IPS-NIHi11 (cell line): ENCODE measurements at regions not wholly inside any gene's neighbourhood (a gene's known extent, or its start where the extent isn't known, plus 50 kb on each side); places are given as distances from the start of the nearest gene placed in this dataset.

ENCODE experiments used
- DNase-seq: peaks from one replicate; pipeline ENCODE4 v3.0.0; 2012; ENCODE audit warnings: mixed read lengths, low spot score

DNA sequence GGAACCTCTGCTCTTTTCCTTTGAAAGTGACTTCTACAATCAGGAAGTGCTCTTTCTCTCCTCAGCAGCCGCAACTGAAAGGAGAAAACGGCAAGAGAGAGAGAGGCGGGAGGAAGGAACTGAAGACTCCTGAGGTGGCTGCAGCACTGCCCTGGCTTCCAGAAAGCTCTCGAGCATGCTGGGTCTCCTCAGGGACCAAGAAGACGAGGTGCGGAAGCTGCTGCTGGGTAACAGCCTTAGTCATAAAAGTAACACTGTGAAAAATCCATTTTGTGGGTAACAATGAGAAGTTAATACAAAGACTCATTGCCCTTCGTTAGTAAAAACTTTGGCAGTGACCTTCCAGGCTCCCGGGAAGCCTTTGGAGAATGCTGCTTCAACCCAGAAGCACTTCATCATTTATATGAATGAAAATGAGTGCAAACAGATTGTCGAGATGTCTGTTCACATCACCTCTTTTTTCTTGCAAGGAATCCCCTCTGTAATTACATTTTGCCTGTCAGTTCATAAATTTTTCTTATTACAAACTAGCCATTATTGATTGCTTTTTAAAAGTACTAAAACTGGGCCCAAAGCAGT, 473.4 kb downstream of the SOX6 start:
- DNase-seq: no peak

GRCh38 chr11:15883455-15883920, 472.9 kb downstream of the SOX6 start:
- no peak for DNase-seq

DNA sequence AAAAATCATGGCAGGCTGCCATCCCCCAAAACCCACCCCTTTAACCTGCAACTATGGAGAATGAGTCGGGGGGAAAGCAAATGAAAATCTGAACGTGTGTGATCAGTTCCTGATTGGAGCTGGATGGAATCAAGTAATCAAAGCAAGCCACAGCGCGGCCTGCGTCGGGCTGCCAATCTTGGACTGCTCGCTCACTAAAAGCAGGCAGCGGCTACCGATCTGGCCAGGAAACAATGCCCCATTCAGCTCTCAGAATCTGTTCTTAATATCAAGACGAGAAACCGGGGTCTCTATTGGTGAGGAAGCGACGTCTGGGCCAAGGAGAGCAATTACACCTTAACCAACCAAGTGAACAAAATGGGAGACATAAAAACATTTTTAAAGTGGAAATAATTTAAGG, 472.2 kb downstream of the SOX6 start:
- no peak for DNase-seq

GRCh38 chr11:15884777-15885540, 471.4 kb downstream of the SOX6 start:
- no peak for DNase-seq

DNA sequence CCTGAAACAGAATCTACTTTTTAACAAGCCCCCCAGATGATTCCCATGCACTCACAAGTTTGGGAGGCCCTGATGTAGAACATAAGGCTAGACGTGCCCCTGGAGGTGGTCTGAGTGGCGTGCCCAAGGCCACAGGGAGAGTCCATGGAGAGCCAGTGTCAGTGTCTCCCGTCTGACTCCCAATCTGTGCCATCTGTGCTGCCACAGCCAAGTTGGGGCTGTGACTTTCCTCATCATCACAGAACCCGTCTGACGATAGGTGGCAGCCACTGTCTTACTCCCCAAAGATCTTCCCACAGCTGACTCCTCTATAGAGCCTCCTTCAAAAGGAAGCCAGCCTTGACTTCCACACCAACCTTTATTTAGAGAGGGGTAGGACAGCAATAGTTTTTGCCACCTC, 470.5 kb downstream of the SOX6 start:
- no peak for DNase-seq

- DNase-seq: no peak
These were observed 470.0 kb downstream of the SOX6 start for GRCh38 chr11:15886299-15886698.

DNA sequence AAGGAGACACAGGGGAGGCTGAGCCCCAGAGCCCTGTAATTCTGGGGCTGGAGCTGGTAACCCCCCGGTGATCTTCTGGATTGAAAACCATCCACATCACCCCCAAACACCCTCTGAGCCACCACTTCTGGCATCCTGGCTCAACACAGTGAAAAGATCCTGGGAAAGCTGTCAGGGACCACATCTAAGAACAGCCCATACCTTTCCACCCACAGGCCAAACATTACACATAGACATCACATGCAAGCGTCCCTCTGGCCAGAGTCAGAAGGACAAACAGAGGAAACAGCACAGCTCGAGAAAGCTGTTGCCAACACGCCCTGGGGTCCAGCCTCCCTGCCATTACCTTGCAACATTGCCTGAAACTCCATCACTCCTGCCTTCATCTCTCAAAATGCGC, 469.5 kb downstream of the SOX6 start:
- DNase-seq: no peak

GRCh38 chr11:15888556-15889345, 467.6 kb downstream of the SOX6 start:
- DNase-seq: no peak

GRCh38 chr11:15889363-15890030, 466.8 kb downstream of the SOX6 start:
- DNase-seq: no peak

GRCh38 chr11:15890031-15890713, 466.2 kb downstream of the SOX6 start:
- no peak for DNase-seq

GRCh38 chr11:15893080-15893492, 463.3 kb downstream of the SOX6 start:
- DNase-seq: no peak

DNA sequence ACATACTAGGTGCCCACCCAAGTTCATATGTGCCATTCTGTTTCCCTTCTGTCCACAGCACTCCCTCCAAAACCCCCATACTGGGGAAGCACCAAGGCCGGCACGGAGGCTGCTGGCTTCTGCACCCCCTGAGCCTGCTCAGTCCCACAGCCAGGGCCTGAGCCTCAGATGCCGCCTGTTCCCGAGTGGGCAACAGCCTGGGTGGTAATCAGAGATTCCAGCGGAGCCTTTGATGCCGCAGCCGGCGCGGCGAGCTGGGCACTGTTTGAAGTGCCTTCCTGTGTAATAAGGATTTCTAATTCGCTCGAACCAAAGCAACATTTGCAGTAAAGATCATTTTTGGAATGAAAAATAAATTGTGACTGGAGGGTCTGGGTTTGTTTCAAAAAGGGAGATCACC, 460.3 kb downstream of the SOX6 start:
- no peak for DNase-seq

- no peak for DNase-seq
These were observed 459.8 kb downstream of the SOX6 start for GRCh38 chr11:15896530-15896929.

- DNase-seq: peak; percentile 29
These were observed 459.0 kb downstream of the SOX6 start for GRCh38 chr11:15897211-15897960.

DNA sequence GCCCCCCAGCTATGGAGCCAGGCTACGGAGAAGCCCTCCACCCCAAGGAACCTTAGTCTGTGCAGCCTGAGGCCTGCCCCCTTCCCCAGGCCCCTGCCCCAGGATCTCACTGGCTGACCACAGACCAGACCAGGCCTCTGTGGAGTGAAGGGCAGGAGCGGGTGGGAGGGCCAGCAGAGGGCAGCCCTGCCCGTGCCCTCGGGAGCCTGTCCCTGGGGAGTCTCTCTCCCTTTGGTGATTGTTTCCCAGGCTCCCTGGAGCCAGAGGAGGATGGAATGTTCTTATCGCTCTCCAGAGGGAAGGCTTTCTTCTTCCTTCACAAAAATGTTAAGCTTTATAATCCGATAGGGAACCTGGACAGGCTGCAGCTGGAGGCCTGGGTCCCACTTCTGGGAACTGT, 455.3 kb downstream of the SOX6 start:
- DNase-seq: peak; percentile 33

GRCh38 chr11:15901790-15902189, 454.6 kb downstream of the SOX6 start:
- DNase-seq: no peak

DNA sequence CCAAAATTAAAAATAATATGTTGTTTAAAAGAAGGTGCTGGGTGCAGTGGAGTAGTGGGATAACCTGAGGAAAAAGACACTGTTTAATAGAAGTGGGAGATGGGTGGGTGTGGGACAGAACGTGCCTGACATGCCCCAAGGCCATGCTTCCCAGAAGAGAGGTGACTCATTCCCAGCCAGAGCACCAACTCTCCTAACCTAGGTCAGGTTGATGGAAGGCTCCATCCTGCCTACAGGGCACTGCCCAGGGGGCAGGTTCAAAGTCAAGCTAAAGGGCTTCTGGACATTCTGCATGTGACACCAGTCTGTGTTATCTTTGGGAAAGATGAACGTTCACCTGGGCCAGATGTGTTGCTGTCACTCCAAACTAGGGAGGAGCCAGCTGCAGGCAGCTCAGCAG, 453.1 kb downstream of the SOX6 start:
- no peak for DNase-seq

GRCh38 chr11:15905366-15906104, 450.8 kb downstream of the SOX6 start:
- peak; percentile 42 for DNase-seq

GRCh38 chr11:15906481-15907035, 449.8 kb downstream of the SOX6 start:
- no peak for DNase-seq

- no peak for DNase-seq
These were observed 448.5 kb downstream of the SOX6 start for GRCh38 chr11:15907806-15908205.
